Naive thymus-derived CD8-positive, alpha-beta T cell (primary cell): ENCODE measurements at regions not wholly inside any gene's neighbourhood (a gene's known extent, or its start where the extent isn't known, plus 50 kb on each side); places are given as distances from the start of the nearest gene placed in this dataset.
"Not testable (repeated sequence)": the region's sequence is repeated elsewhere in the genome, so short reads cannot be mapped to it uniquely, and the experiment has no call there.

Experiments
- ATAC-seq, 2 donors: fragments of 150-1000 bp; cut with Tn5 transposase in 1 of 2; sonication (Bioruptor Pico), chemical (Tn5 transposase) in 1 of 2; 1 replicate in 1 of 2; 2 replicates in 1 of 2; pipeline ENCODE4 v1.10.0; 2021; ENCODE audit warnings: mild to moderate bottlenecking in 2 of 2, moderate library complexity in 2 of 2
- POLR2A ChIA-PET: fragments of 350-600 bp; sonication (Branson Sonifier 250); formaldehyde crosslinking; loops from one replicate; lab custom pipeline; 2021; ENCODE audit warnings: antibody characterized with exemption; lab: Charles Lee
- DNase-seq, 10 donors: peaks; one replicate each; pipeline versions ENCODE4 v3.0.0 to v3.0.0-alpha.2; 2020 to 2022
- H3K27ac Mint-ChIP-seq, 10 donors: one replicate each; pipeline ENCODE4 v1.8.0; 2020 to 2022; ENCODE audit warnings: mild to moderate bottlenecking in 10 of 10, mixed read lengths in 10 of 10, moderate library complexity in 4 of 10, inconsistent platforms in 1 of 10
- H3K27me3 Mint-ChIP-seq, 5 donors: one replicate each; pipeline ENCODE4 v1.8.0; 2021 to 2022; ENCODE audit warnings: mixed read lengths in 5 of 5
- H3K36me3 Mint-ChIP-seq, 3 donors: one replicate each; pipeline ENCODE4 v1.8.0; 2020 to 2022; ENCODE audit warnings: mixed read lengths in 3 of 3, mild to moderate bottlenecking in 2 of 3, inconsistent platforms in 1 of 3
- H3K4me1 Mint-ChIP-seq, 4 donors: one replicate each; pipeline ENCODE4 v1.8.0; 2021 to 2022; ENCODE audit warnings: mixed read lengths in 4 of 4
- H3K4me3 Mint-ChIP-seq, 10 donors: one replicate each; pipeline ENCODE4 v1.8.0; 2020 to 2022; ENCODE audit warnings: mild to moderate bottlenecking in 10 of 10, mixed read lengths in 10 of 10, moderate library complexity in 6 of 10, inconsistent platforms in 1 of 10
- H3K9me3 Mint-ChIP-seq, 9 donors: one replicate each; pipeline ENCODE4 v1.8.0; 2020 to 2022; ENCODE audit warnings: mixed read lengths in 9 of 9, mild to moderate bottlenecking in 3 of 9, inconsistent platforms in 1 of 9, moderate library complexity in 1 of 9

GRCh38 chr3:187494056-187494455 is 125.9 kb downstream of the RTP4 start:
- H3K4me3 Mint-ChIP-seq, H3K27ac Mint-ChIP-seq, POLR2A ChIA-PET, ATAC-seq, H3K36me3 Mint-ChIP-seq, DNase-seq, H3K4me1 Mint-ChIP-seq: not testable (repeated sequence)
- H3K27me3 Mint-ChIP-seq: peaks cover 7 to 52% (median 22%) of the 10 kb centered on the region in 5 donors
- peaks cover 0 to 15% (median 0%) of the 10 kb centered on the region in 9 donors for H3K9me3 Mint-ChIP-seq

GRCh38 chr3:187491371-187491770 is 123.2 kb downstream of the RTP4 start:
- Mint-ChIP-seq H3K36me3 (no peaks in the 10 kb centered on the region), H3K27ac (no peak overlapping the region), H3K4me3 (no peak overlapping the region), H3K4me1 (no peaks in the 10 kb centered on the region), H3K9me3 (peaks cover 0 to 15% (median 0%) of the 10 kb centered on the region in 9 donors), H3K27me3 (peaks cover 14 to 55% (median 17%) of the 10 kb centered on the region in 5 donors)
- DNase-seq (no peak), ATAC-seq (no peak)
- POLR2A ChIA-PET: no interaction called here

GRCh38 chr3:187490366-187490765 is 122.2 kb downstream of the RTP4 start:
- Mint-ChIP-seq H3K36me3 (no peaks in the 10 kb centered on the region), H3K4me1 (no peaks in the 10 kb centered on the region), H3K4me3 (no peak overlapping the region), H3K27me3 (peaks cover 17 to 61% (median 19%) of the 10 kb centered on the region in 5 donors), H3K9me3 (peaks cover 0 to 15% (median 0%) of the 10 kb centered on the region in 9 donors), H3K27ac (no peak overlapping the region)
- ATAC-seq (no peak), DNase-seq (no peak)
- POLR2A ChIA-PET: no interaction called here

- Mint-ChIP-seq H3K36me3 (no peaks in the 10 kb centered on the region), H3K4me1 (no peaks in the 10 kb centered on the region), H3K9me3 (peaks cover 0 to 1% (median 0%) of the 10 kb centered on the region in 9 donors), H3K27me3 (peaks cover 10 to 57% (median 33%) of the 10 kb centered on the region in 5 donors), H3K4me3 (no peak overlapping the region), H3K27ac (no peak overlapping the region)
- POLR2A ChIA-PET: no interaction called here
- DNase-seq (no peak), ATAC-seq (no peak)
Observed at GRCh38 chr3:187484547-187485295, 116.5 kb downstream of the RTP4 start.

GRCh38 chr3:187481426-187481825 is 113.2 kb downstream of the RTP4 start:
- Mint-ChIP-seq H3K4me3 (no peak overlapping the region), H3K27me3 (peaks cover 8 to 54% (median 30%) of the 10 kb centered on the region in 5 donors), H3K4me1 (no peaks in the 10 kb centered on the region), H3K36me3 (peaks cover 0 to 7% (median 0%) of the 10 kb centered on the region in 3 donors), H3K9me3 (peaks cover 0 to 13% (median 9%) of the 10 kb centered on the region in 9 donors), H3K27ac (no peak overlapping the region)
- POLR2A ChIA-PET: no interaction called here
- ATAC-seq: no peak
- no peak for DNase-seq

GRCh38 chr3:187475613-187476012 is 107.4 kb downstream of the RTP4 start:
- Mint-ChIP-seq H3K9me3 (peaks cover 0 to 45% (median 27%) of the 10 kb centered on the region in 9 donors), H3K27me3 (peaks cover 0 to 26% (median 8%) of the 10 kb centered on the region in 5 donors), H3K36me3 (peaks cover 0 to 16% (median 7%) of the 10 kb centered on the region in 3 donors)
- POLR2A ChIA-PET, ATAC-seq, H3K4me1 Mint-ChIP-seq, H3K4me3 Mint-ChIP-seq, H3K27ac Mint-ChIP-seq, DNase-seq: not testable (repeated sequence)

- ATAC-seq: no peak
- H3K9me3 Mint-ChIP-seq: peaks cover 0 to 45% (median 30%) of the 10 kb centered on the region in 9 donors
- DNase-seq: no peak
- no peaks in the 10 kb centered on the region for H3K4me1 Mint-ChIP-seq
- H3K4me3 Mint-ChIP-seq: no peak overlapping the region
- POLR2A ChIA-PET: no interaction called here
- H3K27me3 Mint-ChIP-seq: peaks cover 6 to 29% (median 12%) of the 10 kb centered on the region in 5 donors
- peaks cover 0 to 16% (median 7%) of the 10 kb centered on the region in 3 donors for H3K36me3 Mint-ChIP-seq
- H3K27ac Mint-ChIP-seq: no peak overlapping the region
Observed at GRCh38 chr3:187473778-187474406, 105.7 kb downstream of the RTP4 start.

GRCh38 chr3:187466306-187466705 is 98.1 kb downstream of the RTP4 start:
- ATAC-seq, H3K4me3 Mint-ChIP-seq, DNase-seq, H3K4me1 Mint-ChIP-seq, H3K27ac Mint-ChIP-seq, H3K36me3 Mint-ChIP-seq, POLR2A ChIA-PET: not testable (repeated sequence)
- peaks cover 16 to 72% (median 34%) of the 10 kb centered on the region in 5 donors for H3K27me3 Mint-ChIP-seq
- H3K9me3 Mint-ChIP-seq: peaks cover 0 to 10% (median 0%) of the 10 kb centered on the region in 9 donors

- H3K4me3 Mint-ChIP-seq: no peak overlapping the region
- H3K27ac Mint-ChIP-seq: no peak overlapping the region
- peaks cover 17 to 70% (median 37%) of the 10 kb centered on the region in 5 donors for H3K27me3 Mint-ChIP-seq
- no peaks in the 10 kb centered on the region for H3K36me3 Mint-ChIP-seq
- POLR2A ChIA-PET: no interaction called here
- DNase-seq (no peak), ATAC-seq (no peak)
- H3K9me3 Mint-ChIP-seq: peaks cover 0 to 4% (median 0%) of the 10 kb centered on the region in 9 donors
- H3K4me1 Mint-ChIP-seq: no peaks in the 10 kb centered on the region
Observed at GRCh38 chr3:187465503-187465902, 97.3 kb downstream of the RTP4 start.

- no peak overlapping the region for H3K4me3 Mint-ChIP-seq
- H3K27me3 Mint-ChIP-seq: peaks cover 14 to 62% (median 33%) of the 10 kb centered on the region in 5 donors
- H3K27ac Mint-ChIP-seq: no peak overlapping the region
- peaks cover 0 to 3% (median 0%) of the 10 kb centered on the region in 9 donors for H3K9me3 Mint-ChIP-seq
- H3K36me3 Mint-ChIP-seq: no peaks in the 10 kb centered on the region
- ATAC-seq: no peak
- DNase-seq: no peak
- H3K4me1 Mint-ChIP-seq: no peaks in the 10 kb centered on the region
- POLR2A ChIA-PET: no interaction called here
Observed at GRCh38 chr3:187464682-187465081, 96.5 kb downstream of the RTP4 start.

GRCh38 chr3:187458921-187459320 is 90.7 kb downstream of the RTP4 start:
- Mint-ChIP-seq H3K4me1 (no peaks in the 10 kb centered on the region), H3K27me3 (peaks cover 16 to 44% (median 23%) of the 10 kb centered on the region in 5 donors), H3K9me3 (no peaks in the 10 kb centered on the region), H3K27ac (no peak overlapping the region), H3K4me3 (no peak overlapping the region), H3K36me3 (no peaks in the 10 kb centered on the region)
- no peak for DNase-seq
- ATAC-seq: no peak
- POLR2A ChIA-PET: no interaction called here

- no peaks in the 10 kb centered on the region for H3K9me3 Mint-ChIP-seq
- POLR2A ChIA-PET: no interaction called here
Observed at GRCh38 chr3:187458383-187458782, 90.2 kb downstream of the RTP4 start.

GRCh38 chr3:187456250-187456649 is 88.1 kb downstream of the RTP4 start:
- peaks cover 11 to 40% (median 25%) of the 10 kb centered on the region in 5 donors for H3K27me3 Mint-ChIP-seq
- POLR2A ChIA-PET: no interaction called here
- no peaks in the 10 kb centered on the region for H3K36me3 Mint-ChIP-seq
- DNase-seq: no peak
- H3K4me1 Mint-ChIP-seq: no peaks in the 10 kb centered on the region
- peaks cover 0 to 6% (median 0%) of the 10 kb centered on the region in 9 donors for H3K9me3 Mint-ChIP-seq
- ATAC-seq: no peak
- no peak overlapping the region for H3K4me3 Mint-ChIP-seq
- no peak overlapping the region for H3K27ac Mint-ChIP-seq

More at GRCh38 chr3:187458383-187458782, 90.2 kb downstream of the RTP4 start:
- Mint-ChIP-seq H3K4me3 (no peak overlapping the region), H3K27ac (no peak overlapping the region), H3K36me3 (no peaks in the 10 kb centered on the region), H3K27me3 (peaks cover 13 to 44% (median 24%) of the 10 kb centered on the region in 5 donors), H3K4me1 (no peaks in the 10 kb centered on the region)
- ATAC-seq (no peak), DNase-seq (no peak)
